ENCODE measurements at regions not wholly inside any gene's neighbourhood (a gene's known extent, or its start where the extent isn't known, plus 50 kb on each side); places are given as distances from the start of the nearest gene placed in this dataset.

DNA sequence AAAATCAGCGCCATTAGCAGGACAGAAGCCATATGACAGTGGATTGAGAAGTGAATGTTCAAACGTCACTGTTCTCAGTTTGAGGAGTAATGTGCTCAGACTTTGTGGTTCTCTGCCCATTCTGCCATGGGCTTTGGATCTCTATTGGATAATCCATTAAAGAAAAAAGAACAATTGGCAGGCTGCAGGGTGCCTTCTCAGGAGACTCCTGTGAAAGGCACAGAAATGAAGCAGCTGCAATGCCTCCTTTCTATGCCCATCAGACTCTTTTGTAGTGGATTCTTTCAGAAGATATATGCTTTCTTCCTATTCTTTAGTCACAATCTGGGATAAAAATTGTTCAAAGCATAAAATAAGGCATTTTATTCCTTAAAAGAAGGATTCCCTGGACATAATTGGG lies 506.9 kb upstream of the KLHL29 start:
- TF ChIP-seq, protein P1, sequence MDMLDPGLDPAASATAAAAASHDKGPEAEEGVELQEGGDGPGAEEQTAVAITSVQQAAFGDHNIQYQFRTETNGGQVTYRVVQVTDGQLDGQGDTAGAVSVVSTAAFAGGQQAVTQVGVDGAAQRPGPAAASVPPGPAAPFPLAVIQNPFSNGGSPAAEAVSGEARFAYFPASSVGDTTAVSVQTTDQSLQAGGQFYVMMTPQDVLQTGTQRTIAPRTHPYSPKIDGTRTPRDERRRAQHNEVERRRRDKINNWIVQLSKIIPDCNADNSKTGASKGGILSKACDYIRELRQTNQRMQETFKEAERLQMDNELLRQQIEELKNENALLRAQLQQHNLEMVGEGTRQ (IDR thresholded peaks at IDR 0.05; ENCODE audit: low read depth, low read length): no peak
- TF ChIP-seq, protein P2, sequence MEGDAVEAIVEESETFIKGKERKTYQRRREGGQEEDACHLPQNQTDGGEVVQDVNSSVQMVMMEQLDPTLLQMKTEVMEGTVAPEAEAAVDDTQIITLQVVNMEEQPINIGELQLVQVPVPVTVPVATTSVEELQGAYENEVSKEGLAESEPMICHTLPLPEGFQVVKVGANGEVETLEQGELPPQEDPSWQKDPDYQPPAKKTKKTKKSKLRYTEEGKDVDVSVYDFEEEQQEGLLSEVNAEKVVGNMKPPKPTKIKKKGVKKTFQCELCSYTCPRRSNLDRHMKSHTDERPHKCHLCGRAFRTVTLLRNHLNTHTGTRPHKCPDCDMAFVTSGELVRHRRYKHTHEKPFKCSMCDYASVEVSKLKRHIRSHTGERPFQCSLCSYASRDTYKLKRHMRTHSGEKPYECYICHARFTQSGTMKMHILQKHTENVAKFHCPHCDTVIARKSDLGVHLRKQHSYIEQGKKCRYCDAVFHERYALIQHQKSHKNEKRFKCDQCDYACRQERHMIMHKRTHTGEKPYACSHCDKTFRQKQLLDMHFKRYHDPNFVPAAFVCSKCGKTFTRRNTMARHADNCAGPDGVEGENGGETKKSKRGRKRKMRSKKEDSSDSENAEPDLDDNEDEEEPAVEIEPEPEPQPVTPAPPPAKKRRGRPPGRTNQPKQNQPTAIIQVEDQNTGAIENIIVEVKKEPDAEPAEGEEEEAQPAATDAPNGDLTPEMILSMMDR (conservative IDR thresholded peaks at IDR 0.05; ENCODE audit: low read depth, low read length): no peak
- no peak for TF ChIP-seq MAFK (IDR thresholded peaks at IDR 0.05; ENCODE audit: low read depth, low read length)
- no peak for TF ChIP-seq POLR2A (IDR thresholded peaks at IDR 0.05; ENCODE audit: low read depth, low read length)

Measured in IMR-90 (cell line).